ENCODE measurements at regions not wholly inside any gene's neighbourhood (a gene's known extent, or its start where the extent isn't known, plus 50 kb on each side); places are given as distances from the start of the nearest gene placed in this dataset.

DNA sequence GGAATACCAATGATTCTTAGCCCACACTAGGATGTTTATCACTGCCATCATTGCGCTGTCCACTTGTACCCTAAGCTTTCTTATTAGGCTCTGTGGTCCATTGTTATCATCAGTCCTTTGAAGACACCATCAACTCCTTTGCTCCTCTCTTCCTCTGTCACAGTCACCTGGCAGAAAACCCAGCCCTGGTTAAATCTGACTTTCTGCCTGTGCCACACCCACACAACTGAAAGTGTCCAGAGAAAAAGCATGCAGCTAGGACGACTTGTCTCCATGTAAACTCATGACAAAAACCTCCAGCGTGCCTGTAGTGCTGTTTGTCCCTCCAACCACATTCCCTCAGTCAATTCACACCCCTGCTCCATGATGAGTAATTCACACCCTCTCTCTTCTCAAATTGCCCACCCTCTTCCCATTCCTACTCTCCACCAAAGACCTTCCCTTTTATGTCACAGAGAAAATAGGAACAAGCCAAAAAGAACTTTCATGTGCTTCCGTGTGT is 297.4 kb upstream of the MGAT5 start:
- H3K36me3 Mint-ChIP-seq (ENCODE audit: low read depth) = no peaks in the 10 kb centered on the region
- H3K9me3 Mint-ChIP-seq = no peaks in the 10 kb centered on the region
- peaks cover 35% of the 10 kb centered on the region for H3K27me3 Mint-ChIP-seq
- H3K27ac Mint-ChIP-seq = no peak overlapping the region
- no peaks in the 10 kb centered on the region for H3K4me1 Mint-ChIP-seq (ENCODE audit: low read depth)
- H3K4me3 Mint-ChIP-seq = no peak overlapping the region
- no peak for DNase-seq

DNA sequence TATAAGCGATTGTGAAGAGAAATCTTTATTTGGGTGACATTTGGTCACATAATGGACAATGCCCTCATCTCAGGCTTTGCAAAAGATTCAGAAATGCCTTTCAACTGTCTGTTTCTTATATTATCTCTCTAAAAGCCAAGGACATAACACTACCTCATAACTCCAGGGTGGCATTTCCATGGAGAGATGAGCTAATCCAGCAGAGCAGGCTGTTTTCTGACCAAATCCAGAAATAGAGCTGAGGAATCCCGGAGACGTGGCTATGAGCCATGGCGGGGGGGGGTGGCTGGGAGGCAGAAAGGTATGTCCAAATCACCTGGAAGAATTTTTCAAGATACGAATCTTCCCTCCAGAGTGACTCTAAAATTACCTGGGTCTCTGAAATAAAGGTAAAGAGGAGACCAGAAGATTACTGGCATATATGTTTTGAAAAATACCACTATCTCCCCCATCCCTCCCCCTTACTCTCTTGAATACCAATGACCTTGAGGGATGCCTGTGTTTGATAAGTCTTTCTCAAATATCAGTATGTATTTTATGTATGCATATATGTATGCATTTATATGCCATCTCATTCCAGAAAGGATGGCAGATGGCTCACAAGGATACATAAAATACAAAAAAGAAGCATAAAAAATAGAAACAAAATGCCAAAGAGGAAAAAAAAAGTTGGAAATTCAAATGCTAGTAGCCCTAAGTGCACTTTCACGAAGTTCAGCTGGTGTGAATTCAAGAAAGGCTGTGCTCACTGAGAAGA is 296.0 kb upstream of the MGAT5 start:
- Mint-ChIP-seq H3K4me1 (ENCODE audit: low read depth) (no peaks in the 10 kb centered on the region), H3K4me3 (no peak overlapping the region), H3K27ac (no peak overlapping the region), H3K36me3 (ENCODE audit: low read depth) (no peaks in the 10 kb centered on the region), H3K9me3 (no peaks in the 10 kb centered on the region), H3K27me3 (peaks cover 42% of the 10 kb centered on the region)
- DNase-seq = no peak

DNA sequence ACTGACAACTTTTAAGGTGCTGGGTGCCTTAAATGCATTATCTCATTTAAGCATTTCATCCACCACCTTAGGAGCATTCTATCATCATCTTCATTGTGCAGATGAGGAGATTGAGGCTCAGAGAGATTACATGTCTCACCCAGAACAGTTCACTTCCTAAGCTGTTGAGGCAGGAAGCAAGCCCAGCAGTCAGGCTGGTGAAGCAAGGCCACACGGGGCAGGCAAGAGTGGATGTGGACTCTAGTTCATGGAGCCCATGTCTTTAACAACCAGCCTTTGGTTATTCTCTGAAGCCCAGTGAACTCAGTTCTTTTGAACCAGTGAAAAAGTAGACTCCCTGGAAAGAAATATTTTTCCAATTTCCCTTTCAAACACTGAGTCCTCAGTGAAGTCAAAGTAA is 294.8 kb upstream of the MGAT5 start:
- Mint-ChIP-seq H3K27ac (no peak overlapping the region), H3K36me3 (ENCODE audit: low read depth) (no peaks in the 10 kb centered on the region), H3K4me1 (ENCODE audit: low read depth) (no peaks in the 10 kb centered on the region), H3K4me3 (no peak overlapping the region), H3K27me3 (peaks cover 52% of the 10 kb centered on the region), H3K9me3 (no peaks in the 10 kb centered on the region)
- DNase-seq = no peak

DNA sequence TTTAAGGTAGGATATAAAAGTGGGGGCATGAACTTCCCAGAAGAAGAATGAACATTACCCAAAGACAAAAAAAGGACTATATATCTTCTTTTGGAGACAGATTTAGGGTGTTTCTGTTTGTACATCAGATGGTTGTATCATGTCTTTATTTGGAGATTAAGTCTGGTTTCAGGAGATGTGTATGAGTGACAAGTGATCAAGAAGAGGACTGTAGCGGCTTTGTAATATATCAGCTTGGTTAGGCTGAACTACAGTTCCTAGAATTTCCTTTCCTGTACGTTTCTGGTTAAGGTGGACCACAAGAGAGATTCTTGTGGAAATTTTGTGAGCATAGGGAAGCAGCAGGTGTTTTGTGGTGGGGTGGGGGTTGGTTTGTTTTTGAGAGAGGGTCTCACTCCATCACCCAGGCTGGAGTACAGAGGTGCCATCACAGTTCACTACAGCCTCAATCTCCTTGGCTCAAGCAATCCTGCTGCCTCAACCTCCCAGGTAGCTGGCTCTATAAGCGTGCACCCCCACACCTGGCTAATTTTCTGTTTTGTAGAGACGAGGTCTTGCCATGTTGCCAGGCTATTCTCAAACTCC is 287.1 kb upstream of the MGAT5 start:
- H3K27me3 Mint-ChIP-seq = peaks cover 28% of the 10 kb centered on the region

DNA sequence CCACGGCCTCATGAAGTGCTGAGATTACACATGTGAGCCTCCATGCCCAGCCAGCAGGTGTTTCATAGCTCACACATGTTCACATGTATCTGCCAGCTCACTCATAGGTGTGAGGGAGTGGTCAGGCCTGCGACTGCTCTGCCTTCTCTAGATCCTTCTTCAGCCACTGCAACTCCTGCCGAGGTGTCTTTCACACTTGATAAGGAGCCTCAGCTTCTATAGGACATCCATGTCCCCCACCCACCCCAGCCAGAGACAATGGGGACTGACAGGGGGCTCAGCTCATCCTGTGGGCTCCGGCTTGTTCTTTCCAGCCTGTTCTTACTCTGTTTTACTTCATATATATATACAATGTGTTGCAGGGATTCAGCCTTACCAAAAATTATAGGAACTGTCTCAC is 286.5 kb upstream of the MGAT5 start:
- peaks cover 30% of the 10 kb centered on the region for H3K27me3 Mint-ChIP-seq
- H3K4me1 Mint-ChIP-seq (ENCODE audit: low read depth) = no peaks in the 10 kb centered on the region
- no peaks in the 10 kb centered on the region for H3K9me3 Mint-ChIP-seq
- DNase-seq = no peak
- no peak overlapping the region for H3K27ac Mint-ChIP-seq
- H3K4me3 Mint-ChIP-seq = no peak overlapping the region
- no peaks in the 10 kb centered on the region for H3K36me3 Mint-ChIP-seq (ENCODE audit: low read depth)

More for the DNA sequence above, 287.1 kb upstream of the MGAT5 start:
- Mint-ChIP-seq H3K4me3 (no peak overlapping the region), H3K36me3 (ENCODE audit: low read depth) (no peaks in the 10 kb centered on the region), H3K4me1 (ENCODE audit: low read depth) (no peaks in the 10 kb centered on the region), H3K27ac (no peak overlapping the region), H3K9me3 (no peaks in the 10 kb centered on the region)
- DNase-seq = no peak

DNA sequence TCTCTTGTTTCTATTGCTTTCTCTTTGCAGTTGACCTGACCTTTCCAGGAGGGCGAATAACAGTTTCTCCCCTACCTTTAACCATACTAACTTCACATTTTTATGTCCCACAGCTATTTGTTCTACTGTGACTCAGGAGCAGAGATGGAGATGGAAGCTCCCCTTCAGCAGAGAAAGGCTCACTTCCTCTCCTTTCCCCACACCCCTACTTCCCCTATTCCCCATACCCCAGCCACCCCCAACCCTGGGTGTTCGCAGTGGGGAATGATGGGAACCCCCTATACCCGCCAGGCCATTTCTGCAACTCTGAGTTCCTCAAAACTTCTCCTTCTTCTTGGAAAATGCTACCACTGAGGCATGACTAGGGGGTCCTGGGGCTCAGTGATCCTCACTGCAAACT is 285.4 kb upstream of the MGAT5 start:
- no peaks in the 10 kb centered on the region for H3K4me1 Mint-ChIP-seq (ENCODE audit: low read depth)
- no peak overlapping the region for H3K27ac Mint-ChIP-seq
- no peaks in the 10 kb centered on the region for H3K9me3 Mint-ChIP-seq
- H3K27me3 Mint-ChIP-seq = peaks cover 20% of the 10 kb centered on the region
- DNase-seq = no peak
- no peak overlapping the region for H3K4me3 Mint-ChIP-seq
- no peaks in the 10 kb centered on the region for H3K36me3 Mint-ChIP-seq (ENCODE audit: low read depth)

DNA sequence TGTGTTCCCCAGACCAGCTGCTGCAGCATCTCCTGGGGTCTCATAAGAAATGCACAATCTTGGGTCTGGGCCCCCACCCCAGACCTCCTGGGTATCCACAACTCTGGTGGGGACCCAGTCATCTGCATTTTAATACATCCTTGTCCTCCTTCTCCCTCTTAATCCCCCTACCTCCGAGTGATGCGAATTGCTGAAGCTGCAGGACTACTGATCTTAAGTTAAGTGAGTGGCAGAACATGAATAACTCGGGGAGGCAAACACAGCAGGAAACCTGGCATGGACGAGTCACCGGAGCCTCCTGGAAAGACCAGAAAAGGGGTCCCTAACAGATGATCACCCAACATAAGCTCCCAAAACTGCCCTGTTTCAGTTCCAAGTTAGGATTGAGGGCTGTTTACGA is 283.2 kb upstream of the MGAT5 start:
- no peak for DNase-seq
- H3K27me3 Mint-ChIP-seq = peaks cover 14% of the 10 kb centered on the region
- no peaks in the 10 kb centered on the region for H3K9me3 Mint-ChIP-seq
- H3K4me1 Mint-ChIP-seq (ENCODE audit: low read depth) = peaks cover 3% of the 10 kb centered on the region
- H3K4me3 Mint-ChIP-seq = no peak overlapping the region
- H3K27ac Mint-ChIP-seq = no peak overlapping the region
- no peaks in the 10 kb centered on the region for H3K36me3 Mint-ChIP-seq (ENCODE audit: low read depth)

DNA sequence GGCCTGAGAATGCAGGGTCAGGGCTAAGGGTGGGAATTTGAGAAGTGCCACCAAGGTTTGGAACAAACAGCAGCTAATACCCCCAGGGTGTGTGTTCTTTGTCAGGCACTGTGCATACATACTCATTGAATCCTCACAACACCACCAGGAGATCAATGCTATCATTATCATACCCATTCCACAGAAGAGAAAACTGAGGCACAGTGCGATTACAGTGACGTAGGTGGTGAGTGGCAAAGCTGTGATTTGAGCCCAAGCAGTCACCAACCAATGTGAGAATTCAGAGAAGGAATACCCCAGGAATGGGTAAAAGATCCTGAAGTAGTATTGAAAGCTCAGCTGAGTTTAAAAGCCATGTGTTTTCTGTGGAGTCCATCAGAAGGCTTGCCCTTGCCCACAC is 281.6 kb upstream of the MGAT5 start:
- peaks cover 14% of the 10 kb centered on the region for H3K27me3 Mint-ChIP-seq
- no peak overlapping the region for H3K4me3 Mint-ChIP-seq
- DNase-seq = no peak
- H3K4me1 Mint-ChIP-seq (ENCODE audit: low read depth) = peaks cover 3% of the 10 kb centered on the region
- no peak overlapping the region for H3K27ac Mint-ChIP-seq
- no peaks in the 10 kb centered on the region for H3K36me3 Mint-ChIP-seq (ENCODE audit: low read depth)
- H3K9me3 Mint-ChIP-seq = no peaks in the 10 kb centered on the region

DNA sequence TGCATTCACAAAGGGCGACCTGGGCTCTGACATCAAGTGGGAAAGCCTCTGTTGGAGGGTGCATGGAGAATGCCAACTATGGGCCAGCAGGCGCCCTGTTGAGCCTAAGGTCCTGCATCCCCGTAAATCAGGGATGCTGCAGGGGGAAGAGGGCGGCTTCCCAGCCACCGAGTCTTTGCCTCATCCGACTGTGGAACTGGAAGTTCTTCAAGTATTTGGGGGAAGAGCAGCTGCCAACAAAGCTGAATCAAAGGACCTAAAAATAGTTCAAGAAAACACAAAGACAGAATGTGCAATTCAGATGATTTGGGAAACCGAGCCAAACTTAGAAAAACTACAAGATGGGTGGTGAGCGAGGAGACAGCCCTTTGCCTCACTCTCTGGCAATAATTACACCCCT is 281.1 kb upstream of the MGAT5 start:
- peaks cover 3% of the 10 kb centered on the region for H3K4me1 Mint-ChIP-seq (ENCODE audit: low read depth)
- H3K36me3 Mint-ChIP-seq (ENCODE audit: low read depth) = no peaks in the 10 kb centered on the region
- H3K27me3 Mint-ChIP-seq = peaks cover 14% of the 10 kb centered on the region
- no peaks in the 10 kb centered on the region for H3K9me3 Mint-ChIP-seq
- no peak overlapping the region for H3K4me3 Mint-ChIP-seq
- no peak overlapping the region for H3K27ac Mint-ChIP-seq
- no peak for DNase-seq

DNA sequence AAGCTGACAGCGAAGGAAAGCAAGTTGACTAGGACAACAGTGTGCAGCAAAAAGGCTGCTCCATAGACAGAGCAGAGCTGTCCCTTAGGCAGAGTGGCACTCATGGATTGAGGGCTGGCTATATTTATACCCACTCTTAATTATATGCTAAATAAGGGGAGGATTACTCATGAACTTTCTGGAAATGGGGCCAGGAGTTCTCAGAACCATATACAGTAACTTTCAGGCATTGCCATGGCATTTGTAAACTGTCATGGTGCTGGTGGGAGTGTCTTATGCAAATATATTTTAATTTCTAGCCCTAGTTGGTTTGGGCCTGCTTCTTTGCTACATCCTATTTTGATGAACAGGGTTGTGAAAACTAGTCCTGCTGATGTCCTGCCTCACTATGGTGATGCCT is 279.5 kb upstream of the MGAT5 start:
- Mint-ChIP-seq H3K4me1 (ENCODE audit: low read depth) (peaks cover 3% of the 10 kb centered on the region), H3K27me3 (peaks cover 10% of the 10 kb centered on the region), H3K36me3 (ENCODE audit: low read depth) (no peaks in the 10 kb centered on the region), H3K9me3 (no peaks in the 10 kb centered on the region), H3K4me3 (no peak overlapping the region), H3K27ac (no peak overlapping the region)
- DNase-seq = no peak

DNA sequence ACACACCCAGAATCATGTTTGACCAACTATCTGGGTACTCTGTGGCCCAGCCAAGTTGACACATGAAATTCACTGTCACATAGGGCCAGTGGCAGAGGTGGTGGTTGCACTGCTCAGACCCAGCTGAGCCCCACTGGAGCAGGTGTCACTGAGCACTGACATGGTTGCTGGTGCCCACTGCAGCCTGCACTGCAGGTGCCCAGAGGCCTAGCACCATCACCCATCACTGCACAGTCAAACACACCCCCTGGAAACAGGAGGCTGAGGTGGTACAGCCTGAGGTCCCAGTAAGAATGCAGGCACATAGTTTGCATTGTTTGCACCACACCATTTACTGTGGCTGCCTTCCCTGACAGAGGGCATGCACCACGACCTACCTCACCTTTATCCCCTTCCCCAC is 278.7 kb upstream of the MGAT5 start:
- Mint-ChIP-seq H3K4me1 (ENCODE audit: low read depth) (peaks cover 3% of the 10 kb centered on the region), H3K27ac (no peak overlapping the region), H3K36me3 (ENCODE audit: low read depth) (no peaks in the 10 kb centered on the region), H3K4me3 (no peak overlapping the region), H3K9me3 (no peaks in the 10 kb centered on the region), H3K27me3 (peaks cover 8% of the 10 kb centered on the region)
- DNase-seq = no peak

DNA sequence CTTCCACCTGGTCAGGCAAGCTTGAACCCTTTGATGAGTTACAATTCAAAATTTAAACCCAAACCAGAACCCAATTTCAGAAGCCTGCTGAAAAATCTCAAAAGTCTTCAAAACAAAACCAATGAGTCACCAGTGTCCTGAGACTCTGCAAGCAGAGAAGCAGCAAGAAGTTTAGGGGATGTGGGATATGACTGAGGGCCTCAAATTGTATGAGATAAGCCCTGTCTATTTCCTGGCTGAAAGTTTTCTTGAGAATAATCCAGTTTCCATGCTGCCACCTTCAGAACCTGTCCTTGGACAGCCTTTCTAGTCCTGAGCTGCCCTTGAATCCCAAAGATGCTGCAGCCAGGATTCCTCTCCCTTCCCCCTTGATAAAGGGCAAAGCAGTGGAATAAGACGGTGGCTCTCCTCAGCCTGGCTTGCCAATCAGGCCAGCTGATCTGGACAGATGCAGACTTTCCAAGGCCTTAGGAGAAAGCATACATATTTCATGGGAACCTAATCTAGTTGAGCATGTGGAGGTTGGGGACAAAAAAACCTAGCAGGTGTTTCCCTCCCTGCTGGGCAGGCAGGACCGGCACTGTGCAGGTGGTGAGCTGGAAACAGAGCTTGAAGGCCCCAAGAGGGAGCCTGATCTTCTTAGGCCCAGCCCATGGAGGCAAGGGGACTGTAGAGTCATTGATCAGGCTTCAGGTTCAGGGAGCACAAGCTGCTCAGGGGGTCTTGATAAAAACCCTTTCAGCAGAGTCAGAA is 278.0 kb upstream of the MGAT5 start:
- no peak for DNase-seq
- H3K27me3 Mint-ChIP-seq = peaks cover 6% of the 10 kb centered on the region
- H3K36me3 Mint-ChIP-seq (ENCODE audit: low read depth) = no peaks in the 10 kb centered on the region
- peaks cover 3% of the 10 kb centered on the region for H3K4me1 Mint-ChIP-seq (ENCODE audit: low read depth)
- no peaks in the 10 kb centered on the region for H3K9me3 Mint-ChIP-seq
- peak overlapping the region; percentile 58 for H3K27ac Mint-ChIP-seq
- H3K4me3 Mint-ChIP-seq = no peak overlapping the region

DNA sequence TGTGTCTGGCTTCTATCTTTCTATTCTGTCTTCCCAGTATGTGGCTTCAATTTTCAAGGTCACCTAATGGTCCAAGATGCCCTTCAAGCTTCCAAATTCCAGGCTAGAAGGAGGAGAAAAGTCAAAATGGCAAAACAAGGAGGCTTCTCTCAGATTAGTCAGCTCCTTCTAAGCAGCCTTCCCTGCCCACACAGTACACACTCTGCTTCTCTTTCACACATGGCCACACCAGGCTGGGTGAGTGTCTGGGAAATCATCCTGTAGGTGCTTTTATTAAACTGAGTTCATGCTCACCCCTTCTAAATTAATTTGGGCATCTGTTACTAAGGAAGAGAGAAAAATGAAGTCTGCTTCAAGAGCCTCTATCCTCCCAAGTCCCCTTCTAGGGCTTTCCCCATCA is 277.2 kb upstream of the MGAT5 start:
- DNase-seq = no peak
- Mint-ChIP-seq H3K4me3 (no peak overlapping the region), H3K27me3 (peaks cover 6% of the 10 kb centered on the region), H3K27ac (no peak overlapping the region), H3K4me1 (ENCODE audit: low read depth) (peaks cover 3% of the 10 kb centered on the region), H3K9me3 (no peaks in the 10 kb centered on the region), H3K36me3 (ENCODE audit: low read depth) (no peaks in the 10 kb centered on the region)

DNA sequence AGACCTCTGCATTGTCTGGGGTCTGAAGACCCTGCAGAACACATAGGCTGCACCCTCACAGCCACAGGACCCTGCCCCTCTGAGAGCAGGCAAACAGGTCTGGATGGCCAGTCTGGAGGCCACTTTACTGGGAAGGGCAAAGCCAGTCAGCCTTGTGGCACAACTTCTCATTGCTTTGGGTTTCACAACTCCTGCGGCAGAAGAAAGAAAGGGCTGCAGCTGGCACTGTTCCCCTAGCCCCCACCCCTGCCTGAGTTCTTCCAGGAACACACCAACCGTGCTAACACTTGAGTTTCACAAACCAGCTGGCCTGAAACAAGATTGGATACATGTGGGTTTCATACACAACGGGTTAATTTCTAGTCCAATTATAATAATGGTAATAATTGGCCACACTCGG is 276.5 kb upstream of the MGAT5 start:
- no peak overlapping the region for H3K4me3 Mint-ChIP-seq
- no peak for DNase-seq
- H3K27ac Mint-ChIP-seq = no peak overlapping the region
- peaks cover 3% of the 10 kb centered on the region for H3K4me1 Mint-ChIP-seq (ENCODE audit: low read depth)
- no peaks in the 10 kb centered on the region for H3K36me3 Mint-ChIP-seq (ENCODE audit: low read depth)
- H3K9me3 Mint-ChIP-seq = no peaks in the 10 kb centered on the region
- H3K27me3 Mint-ChIP-seq = no peaks in the 10 kb centered on the region

DNA sequence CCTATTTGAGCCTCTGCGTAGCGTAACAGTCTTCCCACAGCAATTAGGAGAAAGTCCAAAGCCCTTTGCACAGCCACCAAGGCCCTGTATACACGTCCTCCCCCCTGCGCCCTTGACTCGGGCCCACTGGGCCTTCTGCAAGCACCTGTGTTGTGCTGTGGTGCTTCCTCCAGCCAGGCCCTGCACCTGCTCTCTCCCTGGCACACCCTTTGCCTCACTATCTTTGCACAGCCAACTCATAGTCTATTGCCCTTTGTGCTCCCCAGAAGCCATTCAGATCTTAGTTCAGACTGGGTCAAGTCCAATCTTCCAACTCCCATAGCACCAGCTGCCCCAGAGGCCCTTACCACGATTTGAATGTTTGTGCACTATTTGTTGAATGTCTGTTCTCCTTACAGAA is 271.6 kb upstream of the MGAT5 start:
- Mint-ChIP-seq H3K4me1 (ENCODE audit: low read depth) (no peaks in the 10 kb centered on the region), H3K9me3 (no peaks in the 10 kb centered on the region), H3K27me3 (peaks cover 4% of the 10 kb centered on the region), H3K36me3 (ENCODE audit: low read depth) (no peaks in the 10 kb centered on the region), H3K27ac (no peak overlapping the region), H3K4me3 (no peak overlapping the region)
- no peak for DNase-seq
